HepG2 (cell line): ENCODE measurements at regions not wholly inside any gene's neighbourhood (a gene's known extent, or its start where the extent isn't known, plus 50 kb on each side); places are given as distances from the start of the nearest gene placed in this dataset.

Experiments
- ARNT ChIP-seq: fragments of 450-650 bp; IDR thresholded peaks from 2 replicates; pipeline ENCODE4 v1.6.1; 2017
- ASH2L ChIP-seq: fragments of 300-600, 200-600 bp; sonication (generic); IDR thresholded peaks from 2 replicates; pipeline ENCODE4 v1.7.0; 2017; ENCODE audit warnings: low read depth, mild to moderate bottlenecking, moderate library complexity, mixed read lengths, low read length; ENCODE audit not compliant: insufficient read length
- CAMTA2 ChIP-seq: sonication (generic); formaldehyde crosslinking; IDR thresholded peaks from 2 replicates; pipeline ENCODE4 v1.4.0; 2020; ENCODE audit warnings: mild to moderate bottlenecking, missing genetic modification reagents, borderline replicate concordance
- CHCHD3 ChIP-seq: sonication (generic); formaldehyde crosslinking; IDR thresholded peaks from 2 replicates; pipeline ENCODE4 v1.8.0; 2022; ENCODE audit warnings: mild to moderate bottlenecking, missing genetic modification reagents, moderate library complexity
- FLYWCH1 ChIP-seq: sonication (generic); formaldehyde crosslinking; IDR thresholded peaks from 2 replicates; pipeline ENCODE4 v1.8.1; 2023; ENCODE audit warnings: mild to moderate bottlenecking, missing genetic modification reagents
- MAFF ChIP-seq: IDR thresholded peaks from 2 replicates; pipeline ENCODE4 v1.6.1; 2011; ENCODE audit warnings: low read depth, low read length, improper control_type of control experiment
- PTBP1 ChIP-seq: fragments of 200-400 bp; formaldehyde crosslinking; IDR thresholded peaks from 2 replicates; pipeline ENCODE4 v1.6.1; 2018; ENCODE audit warnings: low read length, low read depth; ENCODE audit not compliant: poor library complexity, severe bottlenecking
- SMAD1 ChIP-seq: sonication (generic); formaldehyde crosslinking; IDR thresholded peaks from 2 replicates; pipeline ENCODE4 v1.4.0; 2020; ENCODE audit warnings: missing genetic modification reagents, low read depth, mild to moderate bottlenecking, borderline replicate concordance
- SMYD3 ChIP-seq: sonication (generic); formaldehyde crosslinking; IDR thresholded peaks from 2 replicates; pipeline ENCODE4 v1.8.1; 2023; ENCODE audit warnings: mild to moderate bottlenecking, missing genetic modification reagents
- SPEN ChIP-seq: sonication (generic); formaldehyde crosslinking; IDR thresholded peaks from 2 replicates; pipeline ENCODE4 v1.5.1; 2020; ENCODE audit warnings: low read depth, mild to moderate bottlenecking, missing genetic modification reagents
- SRY ChIP-seq: sonication (generic); formaldehyde crosslinking; IDR thresholded peaks from 2 replicates; pipeline ENCODE4 v1.8.0; 2022; ENCODE audit warnings: mild to moderate bottlenecking, missing genetic modification reagents
- TAF1 ChIP-seq: sonication (generic); formaldehyde crosslinking; IDR thresholded peaks from 2 replicates; pipeline ENCODE4 v1.4.0; 2020; ENCODE audit warnings: missing genetic modification reagents
- TBL1XR1 ChIP-seq: fragments of 150-350 bp; IDR thresholded peaks from 2 replicates; pipeline ENCODE4 v1.6.1; 2014; ENCODE audit warnings: borderline replicate concordance, low read length; ENCODE audit not compliant: partially characterized antibody
- TEAD3 ChIP-seq: optimal IDR thresholded peaks from 2 replicates; pipeline ENCODE3; 2016; ENCODE audit warnings: borderline replicate concordance
- TGIF2 ChIP-seq: IDR thresholded peaks from 2 replicates; pipeline ENCODE4 v1.6.1; 2016; ENCODE audit warnings: control low read depth, missing compliant biosample characterization
- XBP1 ChIP-seq: sonication (generic); formaldehyde crosslinking; IDR thresholded peaks from 2 replicates; pipeline ENCODE4 v1.5.0; 2020; ENCODE audit warnings: missing genetic modification reagents
- ZNF24 ChIP-seq: fragments of 450-650 bp; IDR thresholded peaks from 2 replicates; pipeline ENCODE4 v1.6.1; 2017; ENCODE audit warnings: antibody characterized with exemption, mild to moderate bottlenecking
- ZNF326 ChIP-seq: sonication (generic); formaldehyde crosslinking; IDR thresholded peaks from 2 replicates; pipeline ENCODE4 v1.4.0; 2020; ENCODE audit warnings: missing genetic modification reagents, borderline replicate concordance
- ZNF446 ChIP-seq: sonication (generic); formaldehyde crosslinking; IDR thresholded peaks from 2 replicates; pipeline ENCODE4 v1.5.0; 2020; ENCODE audit warnings: mild to moderate bottlenecking, missing genetic modification reagents
- ZNF562 ChIP-seq: sonication (generic); formaldehyde crosslinking; IDR thresholded peaks from 2 replicates; pipeline ENCODE4 v1.8.0; 2022; ENCODE audit warnings: missing genetic modification reagents, borderline replicate concordance
- ZNF589 ChIP-seq: sonication (generic); formaldehyde crosslinking; conservative IDR thresholded peaks from 2 replicates; pipeline ENCODE4 v1.8.0; 2022; ENCODE audit warnings: mild to moderate bottlenecking, moderate library complexity, missing genetic modification reagents
- ZNF773 ChIP-seq: sonication (generic); formaldehyde crosslinking; IDR thresholded peaks from 2 replicates; pipeline ENCODE4 v1.4.0; 2020; ENCODE audit warnings: missing genetic modification reagents, borderline replicate concordance
- TF ChIP-seq, protein P1 (sequence below): sonication (generic); formaldehyde crosslinking; IDR thresholded peaks from 2 replicates; pipeline ENCODE4 v1.4.0; 2020; ENCODE audit warnings: missing genetic modification reagents, borderline replicate concordance
- TF ChIP-seq, protein P2 (sequence below): sonication (generic); formaldehyde crosslinking; IDR thresholded peaks from 2 replicates; pipeline ENCODE4 v1.4.0; 2020; ENCODE audit warnings: missing genetic modification reagents
- TF ChIP-seq, protein P3 (sequence below): sonication (generic); formaldehyde crosslinking; IDR thresholded peaks from 2 replicates; pipeline ENCODE4 v1.8.1; 2023; ENCODE audit warnings: mild to moderate bottlenecking, missing genetic modification reagents, borderline replicate concordance
- TF ChIP-seq, protein P4 (sequence below): sonication (generic); formaldehyde crosslinking; IDR thresholded peaks from 2 replicates; pipeline ENCODE4 v1.4.0; 2020; ENCODE audit warnings: mild to moderate bottlenecking, low read depth, missing genetic modification reagents
- TF ChIP-seq, protein P5 (sequence below): sonication (generic); formaldehyde crosslinking; IDR thresholded peaks from 2 replicates; pipeline ENCODE4 v1.4.0; 2020; ENCODE audit warnings: low read depth, mild to moderate bottlenecking, missing genetic modification reagents

DNA sequence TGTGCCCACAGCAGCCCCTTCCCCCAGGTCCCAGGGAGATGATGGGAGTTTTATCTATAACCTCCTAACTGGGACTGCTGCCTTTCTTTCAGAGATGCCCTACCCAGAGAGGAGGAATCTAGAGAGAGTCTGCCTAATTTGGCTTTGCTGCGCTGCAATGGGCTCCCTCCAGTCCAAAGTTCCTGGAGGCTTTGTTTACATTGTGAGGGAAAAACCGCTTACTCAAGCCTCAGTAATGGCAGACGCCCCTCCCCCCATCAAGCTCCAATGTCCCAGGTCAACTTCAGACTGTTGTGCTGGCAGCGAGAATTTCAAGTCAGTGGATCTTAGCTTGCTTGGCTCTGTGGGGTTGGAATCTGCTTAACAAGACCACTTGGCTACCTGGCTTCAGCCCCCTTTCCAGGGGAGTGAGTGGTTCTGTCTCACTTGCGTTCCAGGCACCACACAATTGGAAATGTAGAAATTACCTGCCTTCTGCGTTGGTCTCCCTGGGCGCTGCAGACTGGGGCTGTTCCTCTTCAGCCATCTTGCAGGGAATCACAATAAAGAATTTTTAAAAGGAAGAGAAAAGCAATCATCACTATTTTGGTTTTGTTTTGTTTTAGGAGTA lies 262.5 kb downstream of the FOXG1 start (continued):
- TF ChIP-seq, protein P1, sequence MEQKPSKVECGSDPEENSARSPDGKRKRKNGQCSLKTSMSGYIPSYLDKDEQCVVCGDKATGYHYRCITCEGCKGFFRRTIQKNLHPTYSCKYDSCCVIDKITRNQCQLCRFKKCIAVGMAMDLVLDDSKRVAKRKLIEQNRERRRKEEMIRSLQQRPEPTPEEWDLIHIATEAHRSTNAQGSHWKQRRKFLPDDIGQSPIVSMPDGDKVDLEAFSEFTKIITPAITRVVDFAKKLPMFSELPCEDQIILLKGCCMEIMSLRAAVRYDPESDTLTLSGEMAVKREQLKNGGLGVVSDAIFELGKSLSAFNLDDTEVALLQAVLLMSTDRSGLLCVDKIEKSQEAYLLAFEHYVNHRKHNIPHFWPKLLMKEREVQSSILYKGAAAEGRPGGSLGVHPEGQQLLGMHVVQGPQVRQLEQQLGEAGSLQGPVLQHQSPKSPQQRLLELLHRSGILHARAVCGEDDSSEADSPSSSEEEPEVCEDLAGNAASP (CRISPR knock-in tag), result peak; percentile 78; the same call in 1 of the 2 replicates
- TF ChIP-seq SPEN (CRISPR knock-in tag), result peak; percentile 86
- peak; percentile 83 for TF ChIP-seq TEAD3 (CRISPR knock-in tag)
- TF ChIP-seq CAMTA2 (CRISPR knock-in tag), result no peak
- TF ChIP-seq SMYD3 (CRISPR knock-in tag), result peak; percentile 96
- peak; percentile 78 for TF ChIP-seq TBL1XR1
- peak; percentile 77 for TF ChIP-seq ZNF24
- no peak for TF ChIP-seq FLYWCH1 (CRISPR knock-in tag)
- TF ChIP-seq SRY, result peak; percentile 70; the same call in 1 of the 2 replicates
- peak; percentile 87 for TF ChIP-seq MAFF
- TF ChIP-seq, protein P2, sequence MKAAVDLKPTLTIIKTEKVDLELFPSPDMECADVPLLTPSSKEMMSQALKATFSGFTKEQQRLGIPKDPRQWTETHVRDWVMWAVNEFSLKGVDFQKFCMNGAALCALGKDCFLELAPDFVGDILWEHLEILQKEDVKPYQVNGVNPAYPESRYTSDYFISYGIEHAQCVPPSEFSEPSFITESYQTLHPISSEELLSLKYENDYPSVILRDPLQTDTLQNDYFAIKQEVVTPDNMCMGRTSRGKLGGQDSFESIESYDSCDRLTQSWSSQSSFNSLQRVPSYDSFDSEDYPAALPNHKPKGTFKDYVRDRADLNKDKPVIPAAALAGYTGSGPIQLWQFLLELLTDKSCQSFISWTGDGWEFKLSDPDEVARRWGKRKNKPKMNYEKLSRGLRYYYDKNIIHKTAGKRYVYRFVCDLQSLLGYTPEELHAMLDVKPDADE (CRISPR knock-in tag), result no peak
- peak; percentile 98 for TF ChIP-seq ASH2L
- TF ChIP-seq, protein P3, sequence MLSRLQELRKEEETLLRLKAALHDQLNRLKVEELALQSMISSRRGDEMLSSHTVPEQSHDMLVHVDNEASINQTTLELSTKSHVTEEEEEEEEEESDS (CRISPR knock-in tag), result peak; percentile 63
- TF ChIP-seq PTBP1, result no peak
- no peak for TF ChIP-seq TGIF2 (CRISPR knock-in tag)
- no peak for TF ChIP-seq CHCHD3
- no peak for TF ChIP-seq ZNF562 (CRISPR knock-in tag)
- TF ChIP-seq ZNF446 (CRISPR knock-in tag), result no peak
- peak; percentile 89; the same call in 1 of the 2 replicates for TF ChIP-seq ZNF773
- no peak for TF ChIP-seq ZNF589 (CRISPR knock-in tag)
- no peak for TF ChIP-seq ARNT
- TF ChIP-seq ZNF326, result no peak
- TF ChIP-seq, protein P4, sequence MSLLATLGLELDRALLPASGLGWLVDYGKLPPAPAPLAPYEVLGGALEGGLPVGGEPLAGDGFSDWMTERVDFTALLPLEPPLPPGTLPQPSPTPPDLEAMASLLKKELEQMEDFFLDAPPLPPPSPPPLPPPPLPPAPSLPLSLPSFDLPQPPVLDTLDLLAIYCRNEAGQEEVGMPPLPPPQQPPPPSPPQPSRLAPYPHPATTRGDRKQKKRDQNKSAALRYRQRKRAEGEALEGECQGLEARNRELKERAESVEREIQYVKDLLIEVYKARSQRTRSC (CRISPR knock-in tag), result no peak
- TF ChIP-seq, protein P5, sequence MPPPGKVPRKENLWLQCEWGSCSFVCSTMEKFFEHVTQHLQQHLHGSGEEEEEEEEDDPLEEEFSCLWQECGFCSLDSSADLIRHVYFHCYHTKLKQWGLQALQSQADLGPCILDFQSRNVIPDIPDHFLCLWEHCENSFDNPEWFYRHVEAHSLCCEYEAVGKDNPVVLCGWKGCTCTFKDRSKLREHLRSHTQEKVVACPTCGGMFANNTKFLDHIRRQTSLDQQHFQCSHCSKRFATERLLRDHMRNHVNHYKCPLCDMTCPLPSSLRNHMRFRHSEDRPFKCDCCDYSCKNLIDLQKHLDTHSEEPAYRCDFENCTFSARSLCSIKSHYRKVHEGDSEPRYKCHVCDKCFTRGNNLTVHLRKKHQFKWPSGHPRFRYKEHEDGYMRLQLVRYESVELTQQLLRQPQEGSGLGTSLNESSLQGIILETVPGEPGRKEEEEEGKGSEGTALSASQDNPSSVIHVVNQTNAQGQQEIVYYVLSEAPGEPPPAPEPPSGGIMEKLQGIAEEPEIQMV (CRISPR knock-in tag), result peak; percentile 49; the same call in 1 of the 2 replicates
- TF ChIP-seq XBP1 (CRISPR knock-in tag), result no peak
- no peak for TF ChIP-seq SMAD1 (CRISPR knock-in tag)
- peak; percentile 46; the same call in 1 of the 2 replicates for TF ChIP-seq TAF1 (CRISPR knock-in tag)
